GM12891 (cell line): ENCODE measurements at regions not wholly inside any gene's neighbourhood (a gene's known extent, or its start where the extent isn't known, plus 50 kb on each side); places are given as distances from the start of the nearest gene placed in this dataset.
"Not testable (repeated sequence)": the region's sequence is repeated elsewhere in the genome, so short reads cannot be mapped to it uniquely, and the experiment has no call there.

ENCODE experiments used
- POLR2A ChIP-seq: IDR thresholded peaks from 2 replicates; pipeline ENCODE4 v1.6.1; 2011; ENCODE audit warnings: low read depth, low read length, control low read depth
- POU2F2 ChIP-seq: IDR thresholded peaks from 2 replicates; pipeline ENCODE4 v1.6.1; 2011; ENCODE audit warnings: low read depth, mild to moderate bottlenecking, control low read depth, low read length, moderate library complexity

GRCh38 chr3:110889376-110889699 lies 182.3 kb upstream of the NECTIN3 start:
- not testable (repeated sequence) for TF ChIP-seq POU2F2, POLR2A
